PC-9 (cell line): ENCODE measurements at regions not wholly inside any gene's neighbourhood (a gene's known extent, or its start where the extent isn't known, plus 50 kb on each side); places are given as distances from the start of the nearest gene placed in this dataset.

ENCODE experiments used
- EZH2 ChIP-seq: fragments of 200-600 bp; sonication (generic); IDR thresholded peaks from 2 replicates; pipeline ENCODE4 v1.8.0; 2017; ENCODE audit warnings: antibody characterized with exemption, low read depth
- TF ChIP-seq, protein P1 (sequence below): fragments of 200-600 bp; sonication (generic); conservative IDR thresholded peaks from 2 replicates; pipeline ENCODE4 v1.6.1; 2017; ENCODE audit warnings: mixed run types, antibody characterized with exemption, mild to moderate bottlenecking, moderate library complexity

DNA sequence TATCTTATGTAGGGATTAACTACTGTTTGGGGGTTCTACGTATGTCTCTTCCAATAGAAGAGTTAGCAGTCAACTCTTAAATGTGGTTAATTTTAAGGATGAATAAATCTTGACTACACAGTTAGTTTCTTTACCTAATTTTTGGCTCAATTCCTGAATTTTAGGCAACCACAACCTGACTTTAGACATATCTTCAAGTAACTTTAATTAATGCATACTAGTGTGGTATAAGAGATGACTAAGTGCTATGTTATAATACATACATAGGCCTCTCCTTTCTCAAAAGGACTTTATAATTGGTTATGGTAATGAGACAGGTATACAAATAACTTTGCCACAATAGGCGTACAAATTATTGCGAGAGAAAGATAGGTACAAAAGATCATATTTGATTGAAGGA lies 312.0 kb downstream of the IRS1 start:
- TF ChIP-seq, protein P1, sequence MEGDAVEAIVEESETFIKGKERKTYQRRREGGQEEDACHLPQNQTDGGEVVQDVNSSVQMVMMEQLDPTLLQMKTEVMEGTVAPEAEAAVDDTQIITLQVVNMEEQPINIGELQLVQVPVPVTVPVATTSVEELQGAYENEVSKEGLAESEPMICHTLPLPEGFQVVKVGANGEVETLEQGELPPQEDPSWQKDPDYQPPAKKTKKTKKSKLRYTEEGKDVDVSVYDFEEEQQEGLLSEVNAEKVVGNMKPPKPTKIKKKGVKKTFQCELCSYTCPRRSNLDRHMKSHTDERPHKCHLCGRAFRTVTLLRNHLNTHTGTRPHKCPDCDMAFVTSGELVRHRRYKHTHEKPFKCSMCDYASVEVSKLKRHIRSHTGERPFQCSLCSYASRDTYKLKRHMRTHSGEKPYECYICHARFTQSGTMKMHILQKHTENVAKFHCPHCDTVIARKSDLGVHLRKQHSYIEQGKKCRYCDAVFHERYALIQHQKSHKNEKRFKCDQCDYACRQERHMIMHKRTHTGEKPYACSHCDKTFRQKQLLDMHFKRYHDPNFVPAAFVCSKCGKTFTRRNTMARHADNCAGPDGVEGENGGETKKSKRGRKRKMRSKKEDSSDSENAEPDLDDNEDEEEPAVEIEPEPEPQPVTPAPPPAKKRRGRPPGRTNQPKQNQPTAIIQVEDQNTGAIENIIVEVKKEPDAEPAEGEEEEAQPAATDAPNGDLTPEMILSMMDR, result no peak
- TF ChIP-seq EZH2, result no peak
